ENCODE measurements at regions not wholly inside any gene's neighbourhood (a gene's known extent, or its start where the extent isn't known, plus 50 kb on each side); places are given as distances from the start of the nearest gene placed in this dataset.

DNA sequence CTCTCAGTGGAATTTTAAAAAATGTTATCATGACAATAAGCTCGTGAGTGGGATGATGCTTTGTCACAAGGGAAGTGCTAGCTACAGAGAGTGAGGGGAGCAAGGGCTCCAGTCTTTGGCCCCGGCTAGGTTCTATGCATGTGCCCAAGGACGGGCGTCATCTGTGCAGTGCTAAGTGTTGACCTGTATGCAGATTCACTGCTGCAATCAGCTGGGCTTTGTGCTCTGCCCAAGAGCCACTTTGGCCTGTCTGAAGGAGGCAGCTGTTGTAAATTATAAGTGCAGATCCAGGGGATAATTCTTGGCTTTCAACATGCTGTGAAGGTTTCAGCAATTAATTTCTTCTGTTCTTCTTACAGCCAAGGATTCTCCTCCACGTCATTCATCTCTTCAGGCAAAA, 268.6 kb downstream of the PSAT1 start:
- Histone ChIP-seq H3K4me2 (no peak overlapping the region), H3K27me3 (ENCODE audit: insufficient read depth, low read depth) (no peaks in the 10 kb centered on the region), H4K20me1 (ENCODE audit: insufficient read depth) (no peaks in the 10 kb centered on the region), H3K4me3 (IDR thresholded peaks at IDR 0.05; ENCODE audit: insufficient read depth, low read depth, low read length) (no peak overlapping the region), H3K36me3 (ENCODE audit: insufficient read depth) (no peaks in the 10 kb centered on the region), H3K79me2 (ENCODE audit: insufficient read depth, low read depth) (no peaks in the 10 kb centered on the region), H3K9ac (no peak overlapping the region), H3K4me1 (ENCODE audit: low read depth, poor library complexity, severe bottlenecking) (no peaks in the 10 kb centered on the region), H3K27ac (no peak overlapping the region), H2AFZ (ENCODE audit: low read depth) (no peak overlapping the region)
- TF ChIP-seq, protein P1, sequence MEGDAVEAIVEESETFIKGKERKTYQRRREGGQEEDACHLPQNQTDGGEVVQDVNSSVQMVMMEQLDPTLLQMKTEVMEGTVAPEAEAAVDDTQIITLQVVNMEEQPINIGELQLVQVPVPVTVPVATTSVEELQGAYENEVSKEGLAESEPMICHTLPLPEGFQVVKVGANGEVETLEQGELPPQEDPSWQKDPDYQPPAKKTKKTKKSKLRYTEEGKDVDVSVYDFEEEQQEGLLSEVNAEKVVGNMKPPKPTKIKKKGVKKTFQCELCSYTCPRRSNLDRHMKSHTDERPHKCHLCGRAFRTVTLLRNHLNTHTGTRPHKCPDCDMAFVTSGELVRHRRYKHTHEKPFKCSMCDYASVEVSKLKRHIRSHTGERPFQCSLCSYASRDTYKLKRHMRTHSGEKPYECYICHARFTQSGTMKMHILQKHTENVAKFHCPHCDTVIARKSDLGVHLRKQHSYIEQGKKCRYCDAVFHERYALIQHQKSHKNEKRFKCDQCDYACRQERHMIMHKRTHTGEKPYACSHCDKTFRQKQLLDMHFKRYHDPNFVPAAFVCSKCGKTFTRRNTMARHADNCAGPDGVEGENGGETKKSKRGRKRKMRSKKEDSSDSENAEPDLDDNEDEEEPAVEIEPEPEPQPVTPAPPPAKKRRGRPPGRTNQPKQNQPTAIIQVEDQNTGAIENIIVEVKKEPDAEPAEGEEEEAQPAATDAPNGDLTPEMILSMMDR (conservative IDR thresholded peaks at IDR 0.05; ENCODE audit: low read depth, low read length): no peak

- Histone ChIP-seq H3K27me3 (ENCODE audit: insufficient read depth, low read depth) (no peaks in the 10 kb centered on the region), H3K79me2 (ENCODE audit: insufficient read depth, low read depth) (no peaks in the 10 kb centered on the region), H2AFZ (ENCODE audit: low read depth) (no peak overlapping the region), H3K9ac (no peak overlapping the region), H4K20me1 (ENCODE audit: insufficient read depth) (no peaks in the 10 kb centered on the region), H3K4me2 (no peak overlapping the region), H3K4me1 (ENCODE audit: low read depth, poor library complexity, severe bottlenecking) (no peaks in the 10 kb centered on the region), H3K36me3 (ENCODE audit: insufficient read depth) (no peaks in the 10 kb centered on the region), H3K4me3 (IDR thresholded peaks at IDR 0.05; ENCODE audit: insufficient read depth, low read depth, low read length) (no peak overlapping the region), H3K27ac (no peak overlapping the region)
- TF ChIP-seq, protein P1 (conservative IDR thresholded peaks at IDR 0.05; ENCODE audit: low read depth, low read length): no peak
Observed at GRCh38 chr9:78566521-78566920, 269.6 kb downstream of the PSAT1 start.

DNA sequence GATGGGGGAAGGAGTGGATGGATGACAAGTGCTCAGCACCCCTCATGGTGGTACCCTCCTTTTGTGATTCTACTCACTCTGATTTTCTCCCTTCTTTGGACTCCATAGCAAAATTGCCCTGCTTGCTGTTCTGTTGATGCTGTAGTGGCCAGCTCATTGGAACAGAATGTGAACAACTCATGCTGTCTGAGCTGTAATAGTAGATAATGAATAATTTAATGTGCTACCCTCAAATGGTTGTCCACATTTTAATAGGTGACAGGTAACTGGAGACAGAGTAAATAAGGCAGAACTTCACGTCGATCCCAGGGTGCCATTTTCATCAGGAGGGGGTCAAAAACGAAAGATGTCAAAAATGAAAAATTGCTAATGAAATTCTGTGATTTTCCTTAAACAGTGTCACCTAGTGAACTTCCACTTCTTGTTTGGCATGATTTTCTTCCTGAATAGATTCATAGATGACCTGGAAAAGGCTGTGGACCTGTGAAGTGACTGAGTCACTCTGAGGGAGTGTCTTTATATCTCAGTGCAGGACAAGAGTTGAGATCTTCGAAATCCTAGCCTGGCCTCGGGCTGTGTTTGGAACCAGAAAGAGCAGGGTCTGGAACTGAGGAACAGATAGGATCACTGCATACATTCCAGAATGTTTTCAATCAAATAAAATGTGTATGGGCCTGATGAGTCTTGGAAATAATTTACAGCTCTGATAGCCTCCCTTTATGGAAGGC, 270.2 kb downstream of the PSAT1 start:
- Histone ChIP-seq H3K4me3 (IDR thresholded peaks at IDR 0.05; ENCODE audit: insufficient read depth, low read depth, low read length) (no peak overlapping the region), H3K4me1 (ENCODE audit: low read depth, poor library complexity, severe bottlenecking) (no peaks in the 10 kb centered on the region), H3K9ac (no peak overlapping the region), H3K79me2 (ENCODE audit: insufficient read depth, low read depth) (no peaks in the 10 kb centered on the region), H3K27ac (no peak overlapping the region), H3K4me2 (no peak overlapping the region), H3K27me3 (ENCODE audit: insufficient read depth, low read depth) (no peaks in the 10 kb centered on the region), H2AFZ (ENCODE audit: low read depth) (no peak overlapping the region), H3K36me3 (ENCODE audit: insufficient read depth) (no peaks in the 10 kb centered on the region), H4K20me1 (ENCODE audit: insufficient read depth) (no peaks in the 10 kb centered on the region)
- TF ChIP-seq, protein P1 (conservative IDR thresholded peaks at IDR 0.05; ENCODE audit: low read depth, low read length): no peak

DNA sequence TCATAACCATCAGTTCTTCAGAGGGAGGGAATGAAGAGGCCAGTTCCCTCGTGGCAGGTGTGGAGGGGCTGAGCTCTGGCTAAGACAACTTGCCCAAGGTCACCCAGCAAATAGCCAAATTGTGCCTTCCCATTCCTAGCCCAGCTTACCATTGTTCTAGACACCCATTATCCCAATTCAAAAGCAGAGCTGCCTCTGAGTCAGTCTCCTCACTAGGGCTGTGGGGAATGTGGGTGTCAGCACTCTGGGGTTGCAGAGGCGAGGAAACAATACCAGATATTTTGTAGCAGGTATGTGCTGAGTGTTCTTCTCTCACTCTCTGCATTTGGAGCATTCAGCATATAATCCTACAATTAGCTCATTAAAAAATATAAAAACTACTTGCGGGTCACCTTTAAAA, 270.8 kb downstream of the PSAT1 start:
- H3K36me3 ChIP-seq (ENCODE audit: insufficient read depth): no peaks in the 10 kb centered on the region
- no peak overlapping the region for H3K9ac ChIP-seq
- H3K4me2 ChIP-seq: no peak overlapping the region
- H3K27ac ChIP-seq: no peak overlapping the region
- H3K27me3 ChIP-seq (ENCODE audit: insufficient read depth, low read depth): no peaks in the 10 kb centered on the region
- TF ChIP-seq, protein P1 (conservative IDR thresholded peaks at IDR 0.05; ENCODE audit: low read depth, low read length): no peak
- no peaks in the 10 kb centered on the region for H3K4me1 ChIP-seq (ENCODE audit: low read depth, poor library complexity, severe bottlenecking)
- no peaks in the 10 kb centered on the region for H4K20me1 ChIP-seq (ENCODE audit: insufficient read depth)
- no peak overlapping the region for H3K4me3 ChIP-seq (IDR thresholded peaks at IDR 0.05; ENCODE audit: insufficient read depth, low read depth, low read length)
- no peak overlapping the region for H2AFZ ChIP-seq (ENCODE audit: low read depth)
- no peaks in the 10 kb centered on the region for H3K79me2 ChIP-seq (ENCODE audit: insufficient read depth, low read depth)

Measured in KMS-11 (cell line).